Keratinocyte (primary cell): ENCODE measurements at regions not wholly inside any gene's neighbourhood (a gene's known extent, or its start where the extent isn't known, plus 50 kb on each side); places are given as distances from the start of the nearest gene placed in this dataset.

Experiments
- DNase-seq: peaks from one replicate; pipeline ENCODE4 v3.0.0-alpha.2; 2011; ENCODE audit warnings: low read depth, missing footprints, low spot score
- FAIRE-seq: peaks from 2 replicates; lab custom pipeline; 2011; peaks lifted over from hg19 to GRCh38; lab: Jason Lieb, UNC
- H2AFZ ChIP-seq: 2 replicates; pipeline ENCODE4 v1.6.0; 2012; ENCODE audit warnings: low read length, control low read depth, inconsistent platforms; ENCODE audit not compliant: control insufficient read depth
- H3K27ac ChIP-seq: 2 replicates; pipeline ENCODE4 v1.5.1; 2011; ENCODE audit warnings: low read length; ENCODE audit not compliant: control insufficient read depth, insufficient read depth
- H3K27me3 ChIP-seq: 3 replicates; pipeline ENCODE4 v1.6.0; 2011; ENCODE audit warnings: low read length; ENCODE audit not compliant: control insufficient read depth, insufficient read depth; ENCODE audit errors: extremely low read depth
- H3K36me3 ChIP-seq, 2 experiments: 2 replicates in 1 of 2; 3 replicates in 1 of 2; pipeline ENCODE4 v1.5.1; 2011; ENCODE audit warnings: low read length in 2 of 2, mild to moderate bottlenecking in 1 of 2; ENCODE audit not compliant: control insufficient read depth in 2 of 2, insufficient read depth in 2 of 2; ENCODE audit errors: extremely low read depth in 1 of 2
- H3K4me1 ChIP-seq: 3 replicates; pipeline ENCODE4 v1.5.1; 2011; ENCODE audit warnings: low read length; ENCODE audit not compliant: control insufficient read depth, insufficient read depth; ENCODE audit errors: extremely low read depth
- H3K4me2 ChIP-seq: 3 replicates; pipeline ENCODE4 v1.6.0; 2011; ENCODE audit warnings: low read depth, low read length; ENCODE audit not compliant: control insufficient read depth, insufficient read depth; ENCODE audit errors: extremely low read depth
- H3K4me3 ChIP-seq, 3 experiments: fragments of 200-600 bp in 1 of 3; sonication (generic) in 1 of 3; 2 replicates in 2 of 3; 3 replicates in 1 of 3; pipeline ENCODE4 v1.5.1; 2011 to 2016; ENCODE audit warnings: low read length in 3 of 3, mild to moderate bottlenecking in 3 of 3, control low read depth in 2 of 3, inconsistent platforms in 1 of 3, low read depth in 1 of 3, mixed read lengths in 1 of 3, mixed run types in 1 of 3, moderate library complexity in 1 of 3; ENCODE audit not compliant: control insufficient read depth in 2 of 3, insufficient read depth in 2 of 3; ENCODE audit errors: extremely low read depth in 1 of 3
- H3K79me2 ChIP-seq: 2 replicates; pipeline ENCODE4 v1.6.0; 2012; ENCODE audit warnings: low read length; ENCODE audit not compliant: control insufficient read depth, insufficient read depth
- H3K9ac ChIP-seq: 3 replicates; pipeline ENCODE4 v1.6.0; 2011; ENCODE audit warnings: low read length; ENCODE audit not compliant: control insufficient read depth, insufficient read depth; ENCODE audit errors: extremely low read depth
- H3K9me1 ChIP-seq: 3 replicates; pipeline ENCODE4 v1.6.0; 2011; ENCODE audit warnings: low read length; ENCODE audit not compliant: control insufficient read depth, insufficient read depth; ENCODE audit errors: extremely low read depth
- H3K9me3 ChIP-seq: 2 replicates; pipeline ENCODE4 v1.5.1; 2012; ENCODE audit warnings: low read depth, low read length; ENCODE audit not compliant: control insufficient read depth
- H4K20me1 ChIP-seq: 3 replicates; pipeline ENCODE4 v1.6.0; 2011; ENCODE audit warnings: low read length; ENCODE audit not compliant: control insufficient read depth, insufficient read depth; ENCODE audit errors: extremely low read depth
- CTCF ChIP-seq, 3 experiments: IDR thresholded peaks in 1 of 3; conservative IDR thresholded peaks in 1 of 3; optimal IDR thresholded peaks in 1 of 3; 2 replicates in 2 of 3; 3 replicates in 1 of 3; pipeline versions ENCODE3 to v1.5.1; 2011; ENCODE audit warnings: low read length in 3 of 3, mild to moderate bottlenecking in 3 of 3, moderate library complexity in 2 of 3, control low read depth in 1 of 3, inconsistent platforms in 1 of 3; ENCODE audit not compliant: insufficient read depth in 2 of 3; ENCODE audit errors: extremely low read depth in 1 of 3
- EZH2 ChIP-seq: IDR thresholded peaks from one replicate; pipeline ENCODE4 v1.6.1; 2012; ENCODE audit warnings: inconsistent platforms, mild to moderate bottlenecking, low read length, moderate library complexity
- dilution Hi-C: fragments of 300-500 bp; cut with MboI; formaldehyde crosslinking; loops from one replicate; pipeline ENCODE4 v1.7.0; 2020; ENCODE audit warnings: low sequenced_read_pairs; ENCODE audit not compliant: extremely low pct_ligation_motif_present

DNA sequence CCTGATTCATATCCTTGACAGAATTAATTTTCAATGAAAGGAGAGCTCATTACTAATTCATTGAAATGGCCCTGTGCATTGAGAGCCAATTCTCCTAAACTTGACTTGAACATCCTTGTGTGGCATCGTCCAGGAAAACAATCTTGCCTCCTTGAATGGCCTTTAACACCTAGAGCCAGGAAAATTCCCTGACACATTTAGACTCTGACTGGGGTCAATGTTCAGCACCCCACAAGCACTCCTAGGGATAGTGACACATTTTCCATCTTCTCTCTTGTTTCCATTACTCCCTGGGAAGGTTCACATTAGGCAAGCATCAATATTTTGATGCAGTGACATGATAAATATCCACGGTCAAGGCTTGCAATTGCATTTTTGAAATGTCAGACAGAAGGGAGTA, 218.9 kb downstream of the LACC1 start:
- Histone ChIP-seq H3K4me3 (no peak overlapping the region), H3K9ac (no peak overlapping the region), H3K27ac (no peak overlapping the region), H3K9me1 (no peaks in the 10 kb centered on the region), H3K4me2 (no peak overlapping the region), H3K36me3 (no peaks in the 10 kb centered on the region), H3K4me1 (peaks cover 5% of the 10 kb centered on the region), H3K9me3 (no peaks in the 10 kb centered on the region), H3K27me3 (no peaks in the 10 kb centered on the region), H2AFZ (no peak overlapping the region), H4K20me1 (no peaks in the 10 kb centered on the region), H3K79me2 (no peaks in the 10 kb centered on the region)
- dilution Hi-C loops = no loop called here
- TF ChIP-seq CTCF (optimal IDR thresholded peaks at IDR 0.05 in 1 of 3, IDR thresholded peaks at IDR 0.05 in 1 of 3, conservative IDR thresholded peaks at IDR 0.05 in 1 of 3; ENCODE audit: extremely low read depth in 1 of 3, insufficient read depth in 2 of 3, low read length in 3 of 3) = no peak
- no peak for TF ChIP-seq EZH2
- no peak for DNase-seq
- no peak for FAIRE-seq

- Histone ChIP-seq H3K4me1 (peaks cover 9% of the 10 kb centered on the region), H3K9me3 (no peaks in the 10 kb centered on the region), H3K27ac (no peak overlapping the region), H2AFZ (no peak overlapping the region), H3K9ac (no peak overlapping the region), H3K4me2 (no peak overlapping the region), H3K9me1 (no peaks in the 10 kb centered on the region), H3K4me3 (no peak overlapping the region), H4K20me1 (no peaks in the 10 kb centered on the region), H3K36me3 (no peaks in the 10 kb centered on the region), H3K79me2 (no peaks in the 10 kb centered on the region), H3K27me3 (no peaks in the 10 kb centered on the region)
- dilution Hi-C loops = no loop called here
- FAIRE-seq (no peak), DNase-seq (no peak)
- TF ChIP-seq EZH2 = no peak
- TF ChIP-seq CTCF (optimal IDR thresholded peaks at IDR 0.05 in 1 of 3, IDR thresholded peaks at IDR 0.05 in 1 of 3, conservative IDR thresholded peaks at IDR 0.05 in 1 of 3; ENCODE audit: extremely low read depth in 1 of 3, insufficient read depth in 2 of 3, low read length in 3 of 3) = no peak
Observed at GRCh38 chr13:44101347-44102083, 221.8 kb downstream of the LACC1 start.
